A673 (cell line): ENCODE measurements at regions not wholly inside any gene's neighbourhood (a gene's known extent, or its start where the extent isn't known, plus 50 kb on each side); places are given as distances from the start of the nearest gene placed in this dataset.

Experiments used
- BruUV-seq: library from RNA; stranded (reverse); fragments of 400-500 nt; replicated peaks from 2 replicates; lab custom pipeline; 2021; lab: Mats Ljungman, UMichigan
- CTCF ChIA-PET: fragments of 300-600 bp; sonication (Branson Sonifier 250); formaldehyde crosslinking; loops from one replicate; lab custom pipeline; 2022; ENCODE audit warnings: antibody characterized with exemption; lab: Charles Lee
- POLR2A ChIA-PET: fragments of 300-600 bp; sonication (Branson Sonifier 250); formaldehyde crosslinking; loops from one replicate; lab custom pipeline; 2022; ENCODE audit warnings: antibody characterized with exemption; ENCODE audit not compliant: low non-redundant PET; lab: Charles Lee
- DNase-seq: peaks from one replicate; pipeline ENCODE4 v3.0.0-alpha.2; 2015; ENCODE audit warnings: low spot score
- H3K27ac ChIP-seq: fragments of 200-600 bp; sonication (generic); 2 replicates; pipeline ENCODE4 v1.5.1; 2016; ENCODE audit warnings: mixed run types, low read depth, mild to moderate bottlenecking, mixed read lengths, antibody characterized with exemption, low read length; ENCODE audit not compliant: poor library complexity, severe bottlenecking
- H3K27me3 ChIP-seq: fragments of 200-600 bp; sonication (generic); replicated peaks from 2 replicates; pipeline ENCODE4 v1.6.1; 2017; ENCODE audit warnings: mixed run types, low read depth, mild to moderate bottlenecking, mixed read lengths, antibody characterized with exemption, low read length; ENCODE audit not compliant: insufficient read depth, poor library complexity
- H3K36me3 ChIP-seq: fragments of 200-600 bp; sonication (generic); 2 replicates; pipeline ENCODE4 v1.6.1; 2016; ENCODE audit warnings: mixed run types, mild to moderate bottlenecking, mixed read lengths, antibody characterized with exemption, low read length; ENCODE audit not compliant: insufficient read depth, poor library complexity, severe bottlenecking
- H3K4me1 ChIP-seq: fragments of 200-600 bp; sonication (generic); 2 replicates; pipeline ENCODE4 v1.6.1; 2017; ENCODE audit warnings: mixed run types, mild to moderate bottlenecking, mixed read lengths, antibody characterized with exemption, low read length; ENCODE audit not compliant: insufficient read depth, poor library complexity, severe bottlenecking
- H3K4me3 ChIP-seq: fragments of 200-600 bp; sonication (generic); 2 replicates; pipeline ENCODE4 v1.5.1; 2016; ENCODE audit warnings: low read depth, mixed run types, mild to moderate bottlenecking, mixed read lengths, low read length; ENCODE audit not compliant: poor library complexity, severe bottlenecking
- H3K9me3 ChIP-seq: fragments of 200-600 bp; sonication (generic); 2 replicates; pipeline ENCODE4 v1.6.1; 2016; ENCODE audit warnings: mixed run types, low read depth, mild to moderate bottlenecking, mixed read lengths, antibody characterized with exemption, low read length; ENCODE audit not compliant: poor library complexity, severe bottlenecking
- EZH2 ChIP-seq: fragments of 200-600 bp; sonication (generic); IDR thresholded peaks from 2 replicates; pipeline ENCODE4 v1.6.1; 2017; ENCODE audit warnings: borderline replicate concordance, low read depth, mild to moderate bottlenecking, mixed read lengths, antibody characterized with exemption, low read length; ENCODE audit not compliant: poor library complexity, severe bottlenecking
- intact Hi-C: fragments of 100-400 bp; cut with micrococcal nuclease; formaldehyde crosslinking; loops from one replicate; pipeline ENCODE4 v1.10.0; 2022; ENCODE audit not compliant: unreplicated experiment
- TF ChIP-seq, protein P1 (sequence below): fragments of 300-800, 200-600 bp; sonication (generic); conservative IDR thresholded peaks from 2 replicates; pipeline ENCODE4 v1.5.1; 2017; ENCODE audit warnings: low read depth, mild to moderate bottlenecking, antibody characterized with exemption, low read length, moderate library complexity, mixed read lengths

DNA sequence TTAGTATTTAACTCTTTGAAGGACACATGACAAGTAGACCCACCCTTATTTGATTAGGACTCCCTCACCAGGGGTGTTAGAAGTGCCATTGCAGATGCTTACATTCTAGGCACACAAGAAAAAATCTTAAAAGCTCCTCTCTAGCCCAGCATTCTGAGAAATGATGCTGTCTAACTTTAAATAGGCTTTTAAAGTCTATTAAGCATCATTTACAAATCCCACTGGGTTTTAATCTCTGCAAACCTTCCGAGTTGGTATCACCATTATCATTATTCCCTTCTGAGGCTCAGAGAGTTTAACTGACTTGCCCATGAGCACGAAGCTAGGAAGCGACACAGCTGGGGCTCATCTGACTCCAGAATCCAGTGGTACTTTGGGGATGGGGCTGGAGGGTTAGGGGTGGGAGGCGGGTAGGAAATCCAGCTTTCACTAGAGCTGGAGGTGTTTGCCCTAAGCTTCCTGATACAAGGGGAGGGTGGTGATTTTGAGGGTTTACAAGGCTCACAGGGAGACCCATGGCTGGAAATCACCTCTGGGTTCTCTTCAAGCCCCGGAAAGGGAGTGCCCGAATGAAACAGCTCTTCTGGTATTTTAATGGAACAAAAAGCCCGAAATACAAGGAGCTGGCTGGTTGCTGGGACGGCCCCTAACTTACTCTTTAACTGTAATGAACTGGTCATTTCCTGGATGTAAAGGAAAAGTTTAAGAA is 109.2 kb upstream of the FUT8 start:
- CTCF ChIA-PET = no interaction called here
- Histone ChIP-seq H3K27ac (no peak overlapping the region), H3K27me3 (no peaks in the 10 kb centered on the region), H3K4me1 (no peaks in the 10 kb centered on the region), H3K36me3 (no peaks in the 10 kb centered on the region), H3K4me3 (no peak overlapping the region), H3K9me3 (no peaks in the 10 kb centered on the region)
- no peak for DNase-seq
- POLR2A ChIA-PET = no interaction called here
- TF ChIP-seq, protein P1, sequence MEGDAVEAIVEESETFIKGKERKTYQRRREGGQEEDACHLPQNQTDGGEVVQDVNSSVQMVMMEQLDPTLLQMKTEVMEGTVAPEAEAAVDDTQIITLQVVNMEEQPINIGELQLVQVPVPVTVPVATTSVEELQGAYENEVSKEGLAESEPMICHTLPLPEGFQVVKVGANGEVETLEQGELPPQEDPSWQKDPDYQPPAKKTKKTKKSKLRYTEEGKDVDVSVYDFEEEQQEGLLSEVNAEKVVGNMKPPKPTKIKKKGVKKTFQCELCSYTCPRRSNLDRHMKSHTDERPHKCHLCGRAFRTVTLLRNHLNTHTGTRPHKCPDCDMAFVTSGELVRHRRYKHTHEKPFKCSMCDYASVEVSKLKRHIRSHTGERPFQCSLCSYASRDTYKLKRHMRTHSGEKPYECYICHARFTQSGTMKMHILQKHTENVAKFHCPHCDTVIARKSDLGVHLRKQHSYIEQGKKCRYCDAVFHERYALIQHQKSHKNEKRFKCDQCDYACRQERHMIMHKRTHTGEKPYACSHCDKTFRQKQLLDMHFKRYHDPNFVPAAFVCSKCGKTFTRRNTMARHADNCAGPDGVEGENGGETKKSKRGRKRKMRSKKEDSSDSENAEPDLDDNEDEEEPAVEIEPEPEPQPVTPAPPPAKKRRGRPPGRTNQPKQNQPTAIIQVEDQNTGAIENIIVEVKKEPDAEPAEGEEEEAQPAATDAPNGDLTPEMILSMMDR = no peak
- no peak for TF ChIP-seq EZH2
- intact Hi-C loops = no loop called here
- BruUV-seq = no TSS peak

GRCh38 chr14:65303899-65304222 is 108.7 kb upstream of the FUT8 start:
- H3K27ac ChIP-seq = no peak overlapping the region
- H3K36me3 ChIP-seq = no peaks in the 10 kb centered on the region
- intact Hi-C loops = no loop called here
- no peak for DNase-seq
- H3K4me3 ChIP-seq = no peak overlapping the region
- H3K9me3 ChIP-seq = no peaks in the 10 kb centered on the region
- H3K27me3 ChIP-seq = no peaks in the 10 kb centered on the region
- ChIA-PET POLR2A (no interaction called here), CTCF (no interaction called here)
- BruUV-seq = no TSS peak
- TF ChIP-seq, protein P1 = no peak
- TF ChIP-seq EZH2 = no peak
- H3K4me1 ChIP-seq = no peaks in the 10 kb centered on the region

- POLR2A ChIA-PET = no interaction called here
- H3K27ac ChIP-seq = no peak overlapping the region
Measured at GRCh38 chr14:65304239-65304638, 108.3 kb upstream of the FUT8 start.

More at GRCh38 chr14:65304239-65304638, 108.3 kb upstream of the FUT8 start:
- CTCF ChIA-PET = interaction anchor here (0.7 kb wide), 1 partner anchor 74 kb away, joined by 3 read pairs; no protein-coding TSS in a partner anchor
- intact Hi-C loops = no loop called here
- TF ChIP-seq EZH2 = no peak
- TF ChIP-seq, protein P1 = no peak
- Histone ChIP-seq H3K4me1 (no peaks in the 10 kb centered on the region), H3K36me3 (no peaks in the 10 kb centered on the region), H3K9me3 (no peaks in the 10 kb centered on the region), H3K4me3 (no peak overlapping the region), H3K27me3 (no peaks in the 10 kb centered on the region)
- no peak for DNase-seq
- BruUV-seq = no TSS peak
